Loucy (cell line): ENCODE measurements at regions not wholly inside any gene's neighbourhood (a gene's known extent, or its start where the extent isn't known, plus 50 kb on each side); places are given as distances from the start of the nearest gene placed in this dataset.

ENCODE experiments used
- H2AFZ ChIP-seq: fragments of 200-600 bp; sonication (generic); 2 replicates; pipeline ENCODE4 v1.6.0; 2016; ENCODE audit warnings: antibody characterized with exemption, mild to moderate bottlenecking, low read length, moderate library complexity
- H3F3A ChIP-seq: fragments of 200-600 bp; 2 replicates; pipeline ENCODE4 v1.6.0; 2016; ENCODE audit warnings: antibody characterized with exemption, low read depth, mild to moderate bottlenecking
- H3K27me3 ChIP-seq: fragments of 200-600 bp; sonication (generic); 2 replicates; pipeline ENCODE4 v1.6.1; 2014; ENCODE audit warnings: low read length, mild to moderate bottlenecking; ENCODE audit not compliant: insufficient read depth, poor library complexity, severe bottlenecking
- H3K36me3 ChIP-seq: fragments of 200-600 bp; sonication (generic); 2 replicates; pipeline ENCODE4 v1.6.1; 2016; ENCODE audit warnings: low read length; ENCODE audit not compliant: insufficient read depth
- H3K4me1 ChIP-seq: fragments of 200-600 bp; sonication (generic); 2 replicates; pipeline ENCODE4 v1.5.1; 2014; ENCODE audit warnings: low read length, mild to moderate bottlenecking; ENCODE audit not compliant: insufficient read depth, poor library complexity, severe bottlenecking
- H3K4me2 ChIP-seq: fragments of 200-600 bp; sonication (generic); 2 replicates; pipeline ENCODE4 v1.6.0; 2014; ENCODE audit warnings: antibody characterized with exemption, low read length, low read depth, mild to moderate bottlenecking; ENCODE audit not compliant: poor library complexity, severe bottlenecking
- H3K4me3 ChIP-seq: fragments of 200-600 bp; sonication (generic); 2 replicates; pipeline ENCODE4 v1.5.1; 2014; ENCODE audit warnings: low read length, mild to moderate bottlenecking, mixed read lengths; ENCODE audit not compliant: poor library complexity, severe bottlenecking
- H3K79me2 ChIP-seq: fragments of 200-600 bp; sonication (generic); 2 replicates; pipeline ENCODE4 v1.6.1; 2014; ENCODE audit warnings: low read length; ENCODE audit not compliant: insufficient read depth
- H3K9ac ChIP-seq: fragments of 200-600 bp; sonication (generic); 2 replicates; pipeline ENCODE4 v1.6.0; 2014; ENCODE audit warnings: mild to moderate bottlenecking, low read depth, low read length, moderate library complexity; ENCODE audit not compliant: poor library complexity, severe bottlenecking
- H3K9me2 ChIP-seq: fragments of 200-600 bp; sonication (generic); replicated peaks from 2 replicates; pipeline ENCODE4 v1.6.1; 2016; ENCODE audit warnings: low read depth, low read length, mixed read lengths
- H3K9me3 ChIP-seq: fragments of 200-600 bp; sonication (generic); 2 replicates; pipeline ENCODE4 v1.6.1; 2014; ENCODE audit warnings: mild to moderate bottlenecking, antibody characterized with exemption, low read length, low read depth; ENCODE audit not compliant: insufficient read depth
- H4K20me1 ChIP-seq: fragments of 200-600 bp; sonication (generic); 2 replicates; pipeline ENCODE4 v1.6.0; 2014; ENCODE audit warnings: antibody characterized with exemption, low read length, mild to moderate bottlenecking; ENCODE audit not compliant: insufficient read depth, poor library complexity, severe bottlenecking
- CTCF ChIP-seq: fragments of 200-600 bp; sonication (generic); conservative IDR thresholded peaks from 2 replicates; pipeline ENCODE4 v1.5.1; 2014; ENCODE audit warnings: mild to moderate bottlenecking, antibody characterized with exemption, low read length
- EZH2phosphoT487 ChIP-seq: fragments of 200-600 bp; IDR thresholded peaks from 2 replicates; pipeline ENCODE4 v1.6.1; 2018; ENCODE audit warnings: antibody characterized with exemption, mild to moderate bottlenecking, moderate library complexity, borderline replicate concordance

GRCh38 chr7:116447436-116447835 is 52.1 kb upstream of the CAV2 start:
- H3K79me2 ChIP-seq, result no peaks in the 10 kb centered on the region
- H3K9me2 ChIP-seq, result no peaks in the 10 kb centered on the region
- H3F3A ChIP-seq, result no peaks in the 10 kb centered on the region
- H3K4me2 ChIP-seq, result no peak overlapping the region
- H3K4me1 ChIP-seq, result no peaks in the 10 kb centered on the region
- no peaks in the 10 kb centered on the region for H3K36me3 ChIP-seq
- no peaks in the 10 kb centered on the region for H4K20me1 ChIP-seq
- H3K9ac ChIP-seq, result no peak overlapping the region
- H3K4me3 ChIP-seq, result no peak overlapping the region
- H3K9me3 ChIP-seq, result no peaks in the 10 kb centered on the region
- H3K27me3 ChIP-seq, result no peaks in the 10 kb centered on the region
- no peak overlapping the region for H2AFZ ChIP-seq
- TF ChIP-seq CTCF, result no peak
- no peak for TF ChIP-seq EZH2phosphoT487

- no peak overlapping the region for H3K9ac ChIP-seq
- no peaks in the 10 kb centered on the region for H3K9me3 ChIP-seq
- no peaks in the 10 kb centered on the region for H4K20me1 ChIP-seq
- no peaks in the 10 kb centered on the region for H3K79me2 ChIP-seq
- H3F3A ChIP-seq, result no peaks in the 10 kb centered on the region
- no peaks in the 10 kb centered on the region for H3K9me2 ChIP-seq
- no peak overlapping the region for H3K4me3 ChIP-seq
- no peak overlapping the region for H3K4me2 ChIP-seq
- H3K36me3 ChIP-seq, result no peaks in the 10 kb centered on the region
- no peaks in the 10 kb centered on the region for H3K27me3 ChIP-seq
- TF ChIP-seq EZH2phosphoT487, result no peak
- no peak for TF ChIP-seq CTCF
- no peaks in the 10 kb centered on the region for H3K4me1 ChIP-seq
- H2AFZ ChIP-seq, result no peak overlapping the region
Measured at GRCh38 chr7:116447966-116448839, 51.3 kb upstream of the CAV2 start.

GRCh38 chr7:116449441-116449840 is 50.1 kb upstream of the CAV2 start:
- Histone ChIP-seq H3F3A (no peaks in the 10 kb centered on the region), H2AFZ (no peak overlapping the region), H4K20me1 (no peaks in the 10 kb centered on the region), H3K4me1 (no peaks in the 10 kb centered on the region), H3K79me2 (no peaks in the 10 kb centered on the region), H3K36me3 (no peaks in the 10 kb centered on the region), H3K4me2 (no peak overlapping the region), H3K9me2 (no peaks in the 10 kb centered on the region), H3K9me3 (no peaks in the 10 kb centered on the region), H3K9ac (no peak overlapping the region), H3K4me3 (no peak overlapping the region), H3K27me3 (no peaks in the 10 kb centered on the region)
- TF ChIP-seq EZH2phosphoT487, result no peak
- TF ChIP-seq CTCF, result no peak
